ENCODE measurements at regions not wholly inside any gene's neighbourhood (a gene's known extent, or its start where the extent isn't known, plus 50 kb on each side); places are given as distances from the start of the nearest gene placed in this dataset.

GRCh38 chr3:154850921-154851320 is 229.2 kb upstream of the MME start:
- no peak for TF ChIP-seq CTCF (IDR thresholded peaks at IDR 0.05)
- no peak for TF ChIP-seq EZH2 (IDR thresholded peaks at IDR 0.05; ENCODE audit: borderline replicate concordance, insufficient read depth, low read depth, low read length, poor library complexity, severe bottlenecking)

Measured in B cell (primary cell).